Stomach smooth muscle (tissue), 2 donors: ENCODE measurements at regions not wholly inside any gene's neighbourhood (a gene's known extent, or its start where the extent isn't known, plus 50 kb on each side); places are given as distances from the start of the nearest gene placed in this dataset.
"Not testable (repeated sequence)": the region's sequence is repeated elsewhere in the genome, so short reads cannot be mapped to it uniquely, and the experiment has no call there.

ENCODE experiments used
- H3K27ac ChIP-seq: one replicate; pipeline ENCODE4 v1.7.0; 2013; ENCODE audit warnings: mild to moderate bottlenecking, low read length, inconsistent platforms
- H3K27me3 ChIP-seq, 2 donors: one replicate each; pipeline ENCODE4 v1.7.0; 2013; ENCODE audit warnings: low read length in 2 of 2; ENCODE audit not compliant: insufficient read depth in 2 of 2, control insufficient read depth in 1 of 2
- H3K36me3 ChIP-seq, 2 donors: one replicate each; pipeline ENCODE4 v1.7.0; 2013; ENCODE audit warnings: low read length in 2 of 2; ENCODE audit not compliant: control insufficient read depth in 2 of 2, insufficient read depth in 2 of 2
- H3K4me1 ChIP-seq: one replicate; pipeline ENCODE4 v1.7.0; 2013; ENCODE audit warnings: low read length; ENCODE audit not compliant: control insufficient read depth, insufficient read depth
- H3K4me3 ChIP-seq, 2 donors: one replicate each; pipeline ENCODE4 v1.7.0; 2013; ENCODE audit warnings: low read length in 2 of 2
- H3K9ac ChIP-seq, 2 donors: one replicate each; pipeline ENCODE4 v1.7.0; 2013; ENCODE audit warnings: low read length in 2 of 2, mild to moderate bottlenecking in 1 of 2
- H3K9me3 ChIP-seq, 2 donors: one replicate each; pipeline ENCODE4 v1.7.0; 2013; ENCODE audit warnings: low read length in 2 of 2; ENCODE audit not compliant: control insufficient read depth in 2 of 2
- donor health status: healthy.
- donor health status: Pancreatic carcinoma.

DNA sequence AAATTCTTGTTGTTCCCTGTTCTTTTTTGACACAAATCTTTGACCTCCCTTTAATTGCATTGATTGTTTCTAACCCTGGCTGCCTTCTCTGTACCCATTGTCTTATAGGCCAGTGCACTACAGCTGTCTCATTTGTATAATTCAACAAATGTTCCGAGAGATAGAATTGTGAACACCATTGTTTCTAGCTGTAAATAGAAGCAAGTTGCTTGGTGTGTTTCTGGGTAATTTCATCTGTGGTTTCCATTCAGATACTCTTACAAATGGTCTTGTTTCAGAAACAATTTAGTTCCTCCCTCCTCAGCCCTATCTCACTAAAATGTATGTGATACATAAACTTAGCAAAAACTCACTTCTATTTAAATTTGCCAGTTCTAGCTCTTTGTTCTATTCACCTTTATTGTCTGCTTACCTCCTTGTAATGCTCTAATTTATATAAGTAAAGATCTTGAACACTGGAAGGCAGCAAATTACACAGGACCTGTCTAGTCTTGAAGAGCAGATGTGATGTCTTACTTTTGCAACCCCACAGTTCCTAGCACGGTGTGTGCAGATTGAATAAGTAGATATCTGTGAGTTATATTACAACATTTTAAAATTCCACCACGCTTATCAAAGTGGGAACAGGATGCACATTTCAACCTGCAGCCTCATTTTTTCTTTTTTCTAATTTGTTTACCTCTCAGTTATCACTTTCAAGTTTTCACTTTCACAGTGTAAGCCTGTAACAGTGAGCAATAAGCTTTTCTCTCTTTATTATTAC is 515.6 kb upstream of the ZP4 start:
- Histone ChIP-seq H3K9me3 (no peaks in the 10 kb centered on the region), H3K4me1 (no peaks in the 10 kb centered on the region), H3K27ac (no peak overlapping the region), H3K36me3 (no peaks in the 10 kb centered on the region), H3K4me3 (no peak overlapping the region), H3K9ac (no peak overlapping the region), H3K27me3 (no peaks in the 10 kb centered on the region)

DNA sequence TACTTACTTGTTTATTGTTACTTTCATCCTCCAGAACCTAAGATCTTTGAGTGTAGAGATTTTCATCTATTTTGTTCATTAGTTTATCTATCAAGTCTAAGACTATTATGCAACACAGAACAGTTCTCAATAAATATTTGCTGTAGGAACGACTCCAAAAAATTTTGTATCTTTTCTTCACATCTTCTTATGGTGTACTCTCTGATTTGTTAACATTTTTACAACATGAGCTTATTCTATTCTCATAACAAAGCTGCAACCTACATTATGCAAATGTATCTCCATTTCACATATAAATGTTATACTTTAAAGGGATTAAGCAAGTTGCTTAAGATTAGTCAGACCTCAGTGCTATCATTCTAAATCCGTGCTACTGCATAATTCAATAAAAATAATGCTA is 514.2 kb upstream of the ZP4 start:
- H3K9me3 ChIP-seq = no peaks in the 10 kb centered on the region
- H3K27ac ChIP-seq = no peak overlapping the region
- no peaks in the 10 kb centered on the region for H3K36me3 ChIP-seq
- H3K9ac ChIP-seq = no peak overlapping the region
- H3K27me3 ChIP-seq = no peaks in the 10 kb centered on the region
- H3K4me1 ChIP-seq = no peaks in the 10 kb centered on the region
- no peak overlapping the region for H3K4me3 ChIP-seq

DNA sequence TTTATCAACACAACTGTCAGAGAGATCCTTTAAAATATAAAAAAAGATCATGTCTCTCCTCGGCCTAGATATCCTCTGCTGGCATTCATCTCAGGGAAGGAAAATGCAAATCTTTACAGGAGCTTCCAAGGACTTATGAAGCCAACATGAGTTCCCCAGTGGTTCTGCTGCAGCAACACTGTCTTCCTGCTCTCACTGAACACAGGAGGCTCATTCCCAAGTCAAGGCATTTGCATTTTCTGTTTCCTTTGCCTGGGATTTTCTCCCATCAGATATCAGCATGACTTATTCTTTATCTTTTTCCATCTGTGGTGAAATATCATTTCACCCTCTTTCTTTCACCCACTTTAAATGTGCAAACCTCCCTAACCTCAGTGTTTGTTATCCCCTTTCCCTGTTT is 513.8 kb upstream of the ZP4 start:
- Histone ChIP-seq H3K9me3 (no peaks in the 10 kb centered on the region), H3K4me1 (no peaks in the 10 kb centered on the region), H3K4me3 (no peak overlapping the region), H3K27me3 (no peaks in the 10 kb centered on the region), H3K27ac (no peak overlapping the region), H3K9ac (no peak overlapping the region), H3K36me3 (no peaks in the 10 kb centered on the region)

DNA sequence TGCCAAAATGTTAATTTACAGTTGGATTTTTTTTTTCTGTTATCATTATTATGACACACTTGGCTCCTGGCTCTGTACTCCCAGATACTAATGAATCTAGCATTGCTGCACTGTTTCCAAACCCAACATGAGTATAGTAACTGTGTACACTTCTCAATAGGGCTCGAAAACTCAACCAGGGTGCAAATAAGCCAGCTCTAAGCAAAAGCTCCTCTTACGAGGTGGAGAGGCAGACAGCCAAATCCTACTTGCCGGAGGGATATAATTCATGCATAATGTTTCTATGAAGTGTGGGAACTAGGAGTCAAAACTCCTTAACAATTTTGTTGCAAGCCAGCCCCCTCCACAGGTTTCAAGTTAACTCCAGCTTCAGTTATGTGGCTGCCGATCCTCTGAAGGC is 510.4 kb upstream of the ZP4 start:
- H3K27me3 ChIP-seq = no peaks in the 10 kb centered on the region

DNA sequence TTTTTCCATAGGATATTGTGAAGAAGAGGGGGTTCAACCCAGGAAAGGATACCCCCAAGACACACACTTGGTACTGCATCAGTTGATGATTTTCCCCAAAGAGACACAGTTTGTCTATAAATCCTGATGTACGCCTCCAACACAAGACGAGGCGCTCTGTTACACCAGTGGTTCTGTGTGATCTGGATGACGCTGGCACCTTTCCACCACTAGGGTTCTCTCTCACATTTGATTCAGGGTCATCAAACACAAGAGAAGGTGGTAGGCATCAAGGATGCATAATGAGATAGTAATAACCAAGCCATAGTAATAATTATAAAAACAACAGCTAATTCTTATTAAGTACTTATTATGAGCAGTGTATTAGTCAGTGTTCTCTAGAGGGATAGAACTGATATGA is 508.8 kb upstream of the ZP4 start:
- H3K4me3 ChIP-seq = no peak overlapping the region
- no peak overlapping the region for H3K27ac ChIP-seq
- no peaks in the 10 kb centered on the region for H3K9me3 ChIP-seq
- no peaks in the 10 kb centered on the region for H3K4me1 ChIP-seq
- H3K36me3 ChIP-seq = no peaks in the 10 kb centered on the region
- no peaks in the 10 kb centered on the region for H3K27me3 ChIP-seq
- no peak overlapping the region for H3K9ac ChIP-seq

More for the DNA sequence above, 510.4 kb upstream of the ZP4 start:
- H3K36me3 ChIP-seq = no peaks in the 10 kb centered on the region
- no peak overlapping the region for H3K4me3 ChIP-seq
- no peaks in the 10 kb centered on the region for H3K9me3 ChIP-seq
- no peak overlapping the region for H3K27ac ChIP-seq
- H3K9ac ChIP-seq = no peak overlapping the region
- H3K4me1 ChIP-seq = no peaks in the 10 kb centered on the region

DNA sequence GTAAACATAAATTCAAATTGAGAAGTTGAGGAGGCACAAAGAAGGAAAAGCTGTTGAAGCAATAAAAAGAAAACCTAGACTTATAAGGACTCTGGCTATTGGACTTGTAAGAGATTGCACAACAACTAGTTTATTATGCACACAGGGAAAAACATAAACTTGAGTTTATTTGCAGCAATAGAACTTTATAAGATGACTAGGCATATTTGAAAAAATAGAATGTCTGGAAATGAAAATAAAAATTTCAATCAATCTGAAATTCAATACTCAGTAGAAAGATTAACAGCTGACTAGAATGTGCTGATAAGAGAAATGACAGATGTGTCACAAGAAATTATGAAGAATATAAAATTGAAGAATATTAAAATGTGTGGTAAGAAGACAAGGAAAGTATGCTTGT is 505.4 kb upstream of the ZP4 start:
- no peaks in the 10 kb centered on the region for H3K4me1 ChIP-seq
- no peaks in the 10 kb centered on the region for H3K27me3 ChIP-seq
- H3K36me3 ChIP-seq = no peaks in the 10 kb centered on the region
- no peak overlapping the region for H3K27ac ChIP-seq
- H3K9me3 ChIP-seq = no peaks in the 10 kb centered on the region
- H3K9ac ChIP-seq = no peak overlapping the region
- no peak overlapping the region for H3K4me3 ChIP-seq

DNA sequence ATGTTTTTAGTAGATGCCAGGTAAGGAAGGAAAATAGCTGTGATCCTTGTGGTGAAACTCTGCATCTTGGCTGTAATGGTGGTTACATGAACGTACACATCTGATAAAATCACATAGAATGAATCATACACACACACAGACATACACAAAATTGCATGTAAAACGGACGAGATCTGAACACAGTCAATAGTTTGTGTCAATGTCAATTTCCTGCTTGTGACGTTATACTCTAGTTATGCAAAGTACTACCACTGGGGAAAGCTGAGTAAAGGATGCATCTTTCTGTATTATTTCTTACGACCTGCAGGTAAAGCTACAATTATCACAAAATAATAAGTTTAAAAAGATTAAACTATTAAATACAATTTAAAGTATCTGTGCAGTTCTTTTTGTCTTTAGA is 493.7 kb upstream of the ZP4 start:
- Histone ChIP-seq H3K36me3 (no peaks in the 10 kb centered on the region), H3K4me3 (no peak overlapping the region), H3K9me3 (no peaks in the 10 kb centered on the region), H3K27me3 (no peaks in the 10 kb centered on the region), H3K27ac (no peak overlapping the region), H3K4me1 (no peaks in the 10 kb centered on the region), H3K9ac (no peak overlapping the region)

DNA sequence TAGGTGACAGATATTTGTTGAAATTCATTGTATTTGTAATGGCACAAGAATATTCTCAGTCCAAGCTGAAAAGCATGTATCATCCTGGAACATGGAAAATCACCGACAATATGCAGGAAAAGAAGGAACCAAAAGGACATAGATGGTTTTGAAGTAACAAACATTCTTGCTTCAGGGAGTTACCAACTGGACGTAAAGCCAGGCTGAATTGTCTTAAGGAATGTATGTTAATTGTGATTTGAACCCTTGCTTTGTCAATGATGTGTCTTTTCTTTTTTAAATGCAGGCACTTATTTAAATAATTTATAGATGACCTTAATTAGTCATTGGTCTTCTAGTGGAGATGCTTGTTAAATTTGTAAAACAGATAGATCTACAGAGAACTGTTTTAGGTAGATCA is 489.4 kb upstream of the ZP4 start:
- no peaks in the 10 kb centered on the region for H3K9me3 ChIP-seq
- H3K4me3 ChIP-seq = no peak overlapping the region
- no peaks in the 10 kb centered on the region for H3K4me1 ChIP-seq
- no peak overlapping the region for H3K27ac ChIP-seq
- no peaks in the 10 kb centered on the region for H3K36me3 ChIP-seq
- no peaks in the 10 kb centered on the region for H3K27me3 ChIP-seq
- H3K9ac ChIP-seq = no peak overlapping the region

DNA sequence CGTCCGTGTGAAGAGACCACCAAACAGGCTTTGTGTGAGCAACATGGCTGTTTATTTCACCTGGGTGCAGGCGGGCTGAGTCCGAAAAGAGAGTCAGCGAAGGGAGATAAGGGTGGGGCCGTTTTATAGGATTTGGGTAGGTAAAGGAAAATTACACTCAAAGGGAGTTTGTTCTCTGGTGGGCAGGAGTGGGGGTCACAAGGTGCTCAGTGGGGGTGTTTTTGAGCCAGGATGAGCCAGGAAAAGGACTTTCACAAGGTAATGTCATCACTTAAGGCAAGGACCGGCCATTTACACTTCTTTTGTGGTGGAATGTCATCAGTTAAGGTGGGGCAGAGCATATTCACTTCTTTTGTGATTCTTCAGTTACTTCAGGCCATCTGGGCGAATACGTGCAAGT is 488.7 kb upstream of the ZP4 start:
- H3K36me3 ChIP-seq, H3K4me1 ChIP-seq: not testable (repeated sequence)

DNA sequence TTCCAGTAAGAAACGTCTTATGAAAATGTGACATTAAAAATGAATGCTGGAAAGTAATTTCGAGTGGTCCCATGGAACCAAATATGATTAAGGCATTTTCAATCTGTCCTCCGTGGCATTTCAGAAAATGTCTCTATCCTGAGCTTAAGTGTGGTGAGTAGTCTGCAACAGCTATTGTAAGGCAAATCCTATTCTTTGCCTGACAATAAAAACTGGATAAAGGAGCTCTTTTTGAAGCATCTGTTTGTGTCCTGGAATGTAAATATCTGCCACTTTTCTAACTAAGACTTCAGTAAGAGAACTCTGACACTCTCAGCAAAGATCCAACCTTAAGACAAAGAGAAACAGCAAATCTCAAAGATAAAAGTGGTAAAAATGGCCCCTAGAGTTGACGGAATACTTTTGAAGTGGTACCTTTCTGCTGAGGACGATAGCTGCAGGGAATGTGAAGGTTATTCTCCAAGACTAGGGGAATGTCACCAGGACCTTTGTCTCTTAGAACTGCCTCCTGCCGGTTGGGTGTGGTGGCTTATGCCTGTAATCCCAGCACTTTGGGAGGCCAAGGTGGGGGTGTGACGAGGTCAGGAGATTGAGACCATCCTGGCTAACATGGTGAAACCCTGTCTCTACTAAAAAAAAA is 486.7 kb upstream of the ZP4 start:
- Histone ChIP-seq H3K4me3 (no peak overlapping the region), H3K4me1 (no peaks in the 10 kb centered on the region), H3K36me3 (no peaks in the 10 kb centered on the region), H3K27me3 (no peaks in the 10 kb centered on the region), H3K27ac (no peak overlapping the region), H3K9ac (no peak overlapping the region), H3K9me3 (no peaks in the 10 kb centered on the region)

More for the DNA sequence above, 488.7 kb upstream of the ZP4 start:
- H3K9me3 ChIP-seq, H3K9ac ChIP-seq, H3K27ac ChIP-seq, H3K4me3 ChIP-seq, H3K27me3 ChIP-seq: not testable (repeated sequence)

DNA sequence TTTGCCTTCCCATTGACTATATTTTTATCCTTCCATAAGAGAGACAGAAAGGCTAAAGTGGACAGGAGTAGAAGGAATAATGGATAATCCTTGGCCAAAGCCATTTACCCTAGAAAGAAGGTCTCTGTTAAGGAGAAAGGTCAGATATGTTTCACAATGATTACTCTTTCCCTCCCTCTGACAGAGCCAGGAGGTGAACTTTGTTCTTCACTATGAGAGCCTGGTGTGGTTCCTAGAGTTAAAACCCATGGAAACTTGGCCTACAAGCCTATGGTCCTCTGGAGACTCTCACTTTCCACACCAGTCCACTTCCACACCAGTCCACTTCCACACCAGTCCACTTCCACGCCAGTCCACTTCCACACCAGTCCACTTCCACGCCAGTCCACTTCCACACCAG is 479.9 kb upstream of the ZP4 start:
- Histone ChIP-seq H3K4me3 (no peak overlapping the region), H3K9me3 (no peaks in the 10 kb centered on the region), H3K36me3 (no peaks in the 10 kb centered on the region), H3K27me3 (no peaks in the 10 kb centered on the region), H3K9ac (no peak overlapping the region), H3K27ac (no peak overlapping the region), H3K4me1 (no peaks in the 10 kb centered on the region)
